ENCODE measurements at regions not wholly inside any gene's neighbourhood (a gene's known extent, or its start where the extent isn't known, plus 50 kb on each side); places are given as distances from the start of the nearest gene placed in this dataset.

DNA sequence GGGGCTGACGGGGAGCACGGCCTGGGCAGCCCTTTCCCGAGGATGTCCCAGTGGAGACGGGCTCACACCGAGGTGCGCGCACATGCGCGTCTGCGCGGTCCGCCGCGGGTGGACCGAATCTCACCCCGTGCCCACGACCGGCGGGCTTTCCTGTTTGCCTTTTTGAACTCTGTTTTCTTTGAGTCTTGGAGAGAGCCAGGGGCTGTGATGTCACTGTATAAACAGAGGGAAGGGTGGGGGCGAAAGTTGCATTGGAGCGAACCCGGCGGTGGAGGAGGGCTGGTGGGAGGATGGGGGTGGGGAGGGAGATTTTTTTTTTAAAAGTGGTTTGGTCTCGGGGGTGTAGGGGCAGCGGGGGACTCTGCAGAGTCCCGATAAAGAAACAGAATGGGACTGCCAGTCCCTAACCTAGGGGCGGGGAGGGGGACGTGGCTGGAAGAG is 141.2 kb upstream of the CTAGE1 start:
- 17% methylated on average over 28 of the region's 28 CpGs for WGBS
- peak overlapping the region; percentile 72 for H3K27ac ChIP-seq
- no peaks in the 10 kb centered on the region for H3K36me3 ChIP-seq
- H3K4me1 ChIP-seq, result peaks cover 21% of the 10 kb centered on the region
- TF ChIP-seq EP300 (IDR thresholded peaks at IDR 0.05) (no peak), CTCF (IDR thresholded peaks at IDR 0.05) (no peak), POLR2A (IDR thresholded peaks at IDR 0.05) (no peak), POLR2AphosphoS5 (IDR thresholded peaks at IDR 0.05) (no peak)
- H3K27me3 ChIP-seq, result peaks cover 35% of the 10 kb centered on the region
- no peak for DNase-seq (ENCODE audit: low spot score in 2 of 2)
- H3K9me3 ChIP-seq, result no peaks in the 10 kb centered on the region
- H3K4me3 ChIP-seq, result peak overlapping the region; percentile 61

DNA sequence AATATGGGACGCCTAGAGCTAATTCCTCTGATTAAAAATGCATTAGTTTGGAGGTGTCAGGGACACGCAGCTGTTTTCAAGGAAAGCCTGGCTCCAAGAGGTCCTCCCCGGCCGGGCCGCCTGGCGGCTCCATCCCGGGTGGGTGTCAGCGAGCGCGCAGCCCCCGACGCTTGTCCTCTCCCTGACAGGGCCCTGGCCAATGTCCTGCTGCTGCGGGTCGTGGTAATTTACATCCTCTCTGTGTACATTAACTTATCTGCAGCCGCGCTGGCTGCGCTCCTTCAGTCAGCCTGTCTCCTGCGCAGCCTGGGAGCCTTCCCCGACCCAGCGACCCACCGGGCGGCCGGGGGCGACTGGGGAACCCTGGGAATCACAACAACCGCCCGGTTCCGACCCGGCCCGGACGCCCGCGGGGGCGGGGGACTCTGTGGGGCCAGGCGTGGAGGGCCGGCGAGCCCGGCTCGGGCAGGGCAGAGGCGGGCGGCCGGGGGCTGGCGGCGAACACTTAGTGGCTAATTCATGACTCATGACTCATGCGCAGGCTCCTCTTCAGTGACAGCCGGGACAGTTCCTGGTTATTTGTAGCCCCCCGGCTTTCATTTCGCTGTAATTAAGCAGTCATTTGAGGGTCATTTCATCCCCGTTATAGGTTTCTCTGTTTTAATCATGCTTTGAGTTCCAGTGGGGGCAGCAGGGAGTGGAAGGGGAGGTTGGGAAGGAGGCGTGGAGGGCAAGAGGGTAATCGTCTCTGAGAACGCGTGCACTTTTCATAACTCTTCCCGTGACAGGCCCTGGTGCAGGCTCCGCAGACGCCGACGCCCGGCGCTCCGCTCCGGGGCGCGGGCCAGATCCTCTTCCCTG is 141.9 kb upstream of the CTAGE1 start:
- peaks cover 40% of the 10 kb centered on the region for H3K27me3 ChIP-seq
- peak in 1 of 2 donors; percentile 76 for DNase-seq (ENCODE audit: low spot score in 2 of 2)

GRCh38 chr18:22560275-22560610 is 142.5 kb upstream of the CTAGE1 start:
- TF ChIP-seq POLR2AphosphoS5 (IDR thresholded peaks at IDR 0.05) (no peak), POLR2A (IDR thresholded peaks at IDR 0.05) (no peak), CTCF (IDR thresholded peaks at IDR 0.05) (no peak), EP300 (IDR thresholded peaks at IDR 0.05) (no peak)
- Histone ChIP-seq H3K27ac (no peak overlapping the region), H3K4me1 (peaks cover 21% of the 10 kb centered on the region), H3K36me3 (no peaks in the 10 kb centered on the region), H3K27me3 (peaks cover 43% of the 10 kb centered on the region), H3K4me3 (peak overlapping the region; percentile 61), H3K9me3 (no peaks in the 10 kb centered on the region)
- no peak for DNase-seq (ENCODE audit: low spot score in 2 of 2)
- 38% methylated on average over 8 of the region's 8 CpGs for WGBS

More for the DNA sequence above, 141.9 kb upstream of the CTAGE1 start:
- Histone ChIP-seq H3K9me3 (no peaks in the 10 kb centered on the region), H3K27ac (peak overlapping the region; percentile 72), H3K4me1 (peaks cover 21% of the 10 kb centered on the region), H3K36me3 (no peaks in the 10 kb centered on the region), H3K4me3 (peak overlapping the region; percentile 61)
- TF ChIP-seq POLR2A (IDR thresholded peaks at IDR 0.05) (no peak), POLR2AphosphoS5 (IDR thresholded peaks at IDR 0.05) (no peak), CTCF (IDR thresholded peaks at IDR 0.05) (peak in 1 of 2 donors; percentile 14), EP300 (IDR thresholded peaks at IDR 0.05) (no peak)
- under 1% methylated on average over 44 of the region's 63 CpGs for WGBS

GRCh38 chr18:22560797-22561196 is 143.1 kb upstream of the CTAGE1 start:
- H3K27ac ChIP-seq, result no peak overlapping the region
- H3K27me3 ChIP-seq, result peaks cover 48% of the 10 kb centered on the region
- no peaks in the 10 kb centered on the region for H3K9me3 ChIP-seq
- H3K36me3 ChIP-seq, result no peaks in the 10 kb centered on the region
- peaks cover 21% of the 10 kb centered on the region for H3K4me1 ChIP-seq
- no peak overlapping the region for H3K4me3 ChIP-seq
- no peak for TF ChIP-seq POLR2AphosphoS5 (IDR thresholded peaks at IDR 0.05)
- no peak for TF ChIP-seq CTCF (IDR thresholded peaks at IDR 0.05)
- TF ChIP-seq POLR2A (IDR thresholded peaks at IDR 0.05), result no peak
- no peak for TF ChIP-seq EP300 (IDR thresholded peaks at IDR 0.05)
- no peak for DNase-seq (ENCODE audit: low spot score in 2 of 2)
- 93% methylated on average over 1 of the region's 1 CpG for WGBS

DNA sequence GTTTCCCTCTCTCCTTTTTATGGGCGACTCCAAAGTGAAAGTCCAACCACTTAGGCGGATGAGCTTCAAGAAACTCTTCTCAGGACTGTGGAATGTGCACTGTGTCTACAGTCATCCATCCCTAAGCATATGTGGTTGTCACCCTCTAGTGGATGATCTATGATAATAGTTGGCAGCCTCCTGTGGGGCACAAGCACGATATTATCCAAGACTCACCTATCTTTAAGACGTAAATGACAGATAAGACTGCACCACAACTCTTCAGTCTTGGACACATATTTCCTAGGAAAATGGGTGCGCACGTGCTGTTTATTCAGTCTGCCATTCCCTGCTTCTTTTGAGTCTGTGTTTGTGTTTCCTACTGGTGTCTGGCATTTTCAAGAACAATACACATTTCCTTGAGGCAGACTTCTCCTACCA is 145.5 kb upstream of the CTAGE1 start:
- no peak for DNase-seq (ENCODE audit: low spot score in 2 of 2)
- no peaks in the 10 kb centered on the region for H3K36me3 ChIP-seq
- TF ChIP-seq CTCF (IDR thresholded peaks at IDR 0.05) (peak; percentile 56 to 70), POLR2A (IDR thresholded peaks at IDR 0.05) (no peak)
- peaks cover 58% of the 10 kb centered on the region for H3K27me3 ChIP-seq
- WGBS, result 11% methylated on average over 6 of the region's 6 CpGs
- no peak overlapping the region for H3K4me3 ChIP-seq
- no peaks in the 10 kb centered on the region for H3K9me3 ChIP-seq
- H3K27ac ChIP-seq, result no peak overlapping the region
- H3K4me1 ChIP-seq, result peaks cover 21% of the 10 kb centered on the region

All from suprapubic skin (tissue), 4 donors.